OCI-LY7 (cell line): ENCODE measurements at regions not wholly inside any gene's neighbourhood (a gene's known extent, or its start where the extent isn't known, plus 50 kb on each side); places are given as distances from the start of the nearest gene placed in this dataset.

ENCODE experiments used
- BruUV-seq: library from RNA; stranded (reverse); fragments of 400-500 nt; replicated peaks from 2 replicates; lab custom pipeline; 2021; lab: Mats Ljungman, UMichigan
- CTCF ChIA-PET: fragments of 300-600 bp; sonication (Branson Sonifier 250); formaldehyde crosslinking; loops from one replicate; lab custom pipeline; 2022; ENCODE audit warnings: antibody characterized with exemption; ENCODE audit not compliant: unreplicated experiment; lab: Charles Lee
- POLR2A ChIA-PET: fragments of 300-600 bp; sonication (Branson Sonifier 250); formaldehyde crosslinking; loops from one replicate; lab custom pipeline; 2022; ENCODE audit warnings: antibody characterized with exemption; lab: Charles Lee
- DNase-seq: peaks from one replicate; pipeline ENCODE4 v3.0.0-alpha.2; 2015; ENCODE audit warnings: low spot score
- H2AFZ ChIP-seq: fragments of 200-600 bp; sonication (generic), shearing (Covaris generic); 2 replicates; pipeline ENCODE4 v1.6.1; 2014; ENCODE audit warnings: mild to moderate bottlenecking, antibody characterized with exemption, low read length, moderate library complexity
- H3K27ac ChIP-seq: fragments of 200-600 bp; sonication (generic); 2 replicates; pipeline ENCODE4 v1.5.1; 2014; ENCODE audit warnings: mixed run types, low read depth, mild to moderate bottlenecking, moderate library complexity, low read length, inconsistent platforms; ENCODE audit not compliant: poor library complexity, severe bottlenecking
- H3K36me3 ChIP-seq: fragments of 200-600 bp; sonication (generic); 2 replicates; pipeline ENCODE4 v1.6.1; 2014; ENCODE audit warnings: mild to moderate bottlenecking, antibody characterized with exemption, low read length, moderate library complexity, mixed read lengths; ENCODE audit not compliant: insufficient read depth
- H3K4me1 ChIP-seq: fragments of 200-600 bp; sonication (generic); 2 replicates; pipeline ENCODE4 v1.5.1; 2014; ENCODE audit warnings: mild to moderate bottlenecking, low read length; ENCODE audit not compliant: insufficient read depth, poor library complexity, severe bottlenecking
- H3K4me2 ChIP-seq: fragments of 200-600 bp; sonication (generic); 2 replicates; pipeline ENCODE4 v1.6.1; 2014; ENCODE audit warnings: mild to moderate bottlenecking, low read length
- H3K4me3 ChIP-seq: fragments of 200-600 bp; sonication (generic); 2 replicates; pipeline ENCODE4 v1.5.1; 2014; ENCODE audit warnings: mild to moderate bottlenecking, low read depth, low read length; ENCODE audit not compliant: poor library complexity, severe bottlenecking
- H3K79me2 ChIP-seq: fragments of 200-600 bp; sonication (generic); 2 replicates; pipeline ENCODE4 v1.6.1; 2016; ENCODE audit warnings: low read depth, mild to moderate bottlenecking, low read length, moderate library complexity, mixed read lengths; ENCODE audit not compliant: insufficient read depth
- H3K9me2 ChIP-seq: fragments of 200-600 bp; sonication (generic); 2 replicates; pipeline ENCODE4 v1.6.1; 2016; ENCODE audit warnings: mild to moderate bottlenecking, low read length, mixed read lengths; ENCODE audit not compliant: insufficient read depth
- H3K9me3 ChIP-seq: fragments of 200-600 bp; sonication (generic); 2 replicates; pipeline ENCODE4 v1.6.1; 2014; ENCODE audit warnings: mild to moderate bottlenecking, mixed run types, low read length, mixed read lengths
- H4K20me1 ChIP-seq: fragments of 200-600 bp; sonication (generic); 2 replicates; pipeline ENCODE4 v1.6.1; 2014; ENCODE audit warnings: mild to moderate bottlenecking, antibody characterized with exemption, low read length, moderate library complexity, mixed read lengths; ENCODE audit not compliant: insufficient read depth
- EZH2phosphoT487 ChIP-seq: fragments of 200-600 bp; sonication (generic); IDR thresholded peaks from 2 replicates; pipeline ENCODE4 v1.6.1; 2018; ENCODE audit warnings: low read depth, borderline replicate concordance, mild to moderate bottlenecking, mixed run types, antibody characterized with exemption, low read length, moderate library complexity, mixed read lengths
- intact Hi-C: fragments of 100-400 bp; cut with micrococcal nuclease; formaldehyde crosslinking; loops from one replicate; pipeline ENCODE4 v1.10.0; 2022; ENCODE audit not compliant: unreplicated experiment
- TF ChIP-seq, protein P1 (sequence below): fragments of 200-600 bp; sonication (generic); conservative IDR thresholded peaks from 2 replicates; pipeline ENCODE4 v1.5.1; 2014; ENCODE audit warnings: mild to moderate bottlenecking, antibody characterized with exemption, low read length, moderate library complexity, mixed read lengths

DNA sequence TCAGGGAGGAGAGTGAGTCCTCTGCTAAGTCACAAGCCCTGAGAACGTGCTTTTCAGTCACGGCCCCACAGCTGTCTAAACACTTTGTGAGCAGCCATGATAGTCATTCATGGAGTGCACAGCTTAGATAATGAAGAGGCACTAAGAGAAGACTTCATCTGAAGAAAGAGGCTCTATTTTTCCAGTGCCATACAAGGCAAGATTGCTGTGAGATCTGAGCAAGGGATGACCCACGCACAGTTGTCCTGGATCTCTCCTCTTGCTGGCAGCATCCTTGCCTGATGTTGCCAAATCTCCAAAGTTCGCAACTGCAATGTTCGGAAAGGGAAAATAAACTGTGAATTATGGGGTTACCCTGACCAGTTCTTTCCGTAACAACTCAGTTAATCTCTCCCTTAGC, 418.7 kb downstream of the MEIS1 start:
- no peaks in the 10 kb centered on the region for H3K9me2 ChIP-seq

DNA sequence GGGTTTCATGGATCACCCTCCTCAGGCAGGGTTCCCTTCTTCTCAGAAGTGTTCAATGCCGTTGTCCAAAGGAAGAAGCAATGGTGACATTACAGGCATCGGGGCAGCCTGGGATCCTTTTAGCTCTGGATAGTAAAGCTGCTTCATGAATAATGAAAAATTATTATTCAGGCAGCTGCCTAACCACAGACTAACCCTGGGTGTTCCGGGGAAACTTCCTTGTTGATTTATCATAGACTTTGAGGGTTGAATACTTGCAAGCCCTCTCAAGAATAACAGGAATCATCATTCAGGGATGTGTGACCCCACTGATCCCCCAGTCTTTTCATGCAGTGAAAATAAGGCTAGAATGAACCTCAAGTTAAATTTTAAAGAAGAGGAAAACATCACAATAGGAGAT, 419.4 kb downstream of the MEIS1 start:
- no peak overlapping the region for H3K27ac ChIP-seq

More for the DNA sequence above, 418.7 kb downstream of the MEIS1 start:
- Histone ChIP-seq H3K4me2 (no peak overlapping the region), H3K9me3 (no peaks in the 10 kb centered on the region), H3K4me3 (no peak overlapping the region), H2AFZ (no peak overlapping the region), H3K79me2 (no peaks in the 10 kb centered on the region), H3K36me3 (no peaks in the 10 kb centered on the region), H3K27ac (no peak overlapping the region), H3K4me1 (no peaks in the 10 kb centered on the region), H4K20me1 (no peaks in the 10 kb centered on the region)
- intact Hi-C loops: no loop called here
- DNase-seq: no peak
- ChIA-PET POLR2A (interaction anchor here (0.6 kb wide), 1 partner anchor 8 kb away, joined by 4 read pairs; no protein-coding TSS in a partner anchor), CTCF (no interaction called here)
- BruUV-seq: no TSS peak
- TF ChIP-seq, protein P1, sequence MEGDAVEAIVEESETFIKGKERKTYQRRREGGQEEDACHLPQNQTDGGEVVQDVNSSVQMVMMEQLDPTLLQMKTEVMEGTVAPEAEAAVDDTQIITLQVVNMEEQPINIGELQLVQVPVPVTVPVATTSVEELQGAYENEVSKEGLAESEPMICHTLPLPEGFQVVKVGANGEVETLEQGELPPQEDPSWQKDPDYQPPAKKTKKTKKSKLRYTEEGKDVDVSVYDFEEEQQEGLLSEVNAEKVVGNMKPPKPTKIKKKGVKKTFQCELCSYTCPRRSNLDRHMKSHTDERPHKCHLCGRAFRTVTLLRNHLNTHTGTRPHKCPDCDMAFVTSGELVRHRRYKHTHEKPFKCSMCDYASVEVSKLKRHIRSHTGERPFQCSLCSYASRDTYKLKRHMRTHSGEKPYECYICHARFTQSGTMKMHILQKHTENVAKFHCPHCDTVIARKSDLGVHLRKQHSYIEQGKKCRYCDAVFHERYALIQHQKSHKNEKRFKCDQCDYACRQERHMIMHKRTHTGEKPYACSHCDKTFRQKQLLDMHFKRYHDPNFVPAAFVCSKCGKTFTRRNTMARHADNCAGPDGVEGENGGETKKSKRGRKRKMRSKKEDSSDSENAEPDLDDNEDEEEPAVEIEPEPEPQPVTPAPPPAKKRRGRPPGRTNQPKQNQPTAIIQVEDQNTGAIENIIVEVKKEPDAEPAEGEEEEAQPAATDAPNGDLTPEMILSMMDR: no peak
- no peak for TF ChIP-seq EZH2phosphoT487

More for the DNA sequence above, 419.4 kb downstream of the MEIS1 start:
- no peaks in the 10 kb centered on the region for H3K9me3 ChIP-seq
- no peaks in the 10 kb centered on the region for H4K20me1 ChIP-seq
- CTCF ChIA-PET: no interaction called here
- BruUV-seq: no TSS peak
- no peaks in the 10 kb centered on the region for H3K9me2 ChIP-seq
- DNase-seq: no peak
- TF ChIP-seq, protein P1: no peak
- TF ChIP-seq EZH2phosphoT487: no peak
- H3K4me3 ChIP-seq: no peak overlapping the region
- intact Hi-C loops: no loop called here
- no peaks in the 10 kb centered on the region for H3K79me2 ChIP-seq
- H3K4me1 ChIP-seq: no peaks in the 10 kb centered on the region
- H3K36me3 ChIP-seq: no peaks in the 10 kb centered on the region
- no peak overlapping the region for H3K4me2 ChIP-seq
- H2AFZ ChIP-seq: no peak overlapping the region
- POLR2A ChIA-PET: no interaction called here
